ENCODE measurements at regions not wholly inside any gene's neighbourhood (a gene's known extent, or its start where the extent isn't known, plus 50 kb on each side); places are given as distances from the start of the nearest gene placed in this dataset.

DNA sequence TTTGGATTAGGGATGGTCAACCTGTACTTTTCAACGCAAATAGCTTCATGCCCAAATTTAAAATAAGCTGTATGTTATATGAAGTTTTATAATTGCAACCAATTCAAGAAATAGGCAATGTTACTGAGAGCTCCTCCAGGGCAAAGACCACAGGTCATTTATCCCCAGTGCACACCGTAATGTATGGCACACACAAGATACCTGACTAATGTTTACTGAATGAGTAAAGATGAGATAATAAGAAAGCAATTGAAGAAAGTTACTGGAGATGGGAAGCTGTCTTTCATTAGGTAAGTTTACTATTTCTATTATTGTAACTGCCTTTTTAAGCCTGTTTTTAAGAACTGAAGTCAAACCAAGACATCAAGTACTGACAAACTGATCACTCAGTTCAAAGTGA lies 184.5 kb upstream of the VRK2 start:
- no peak for DNase-seq

DNA sequence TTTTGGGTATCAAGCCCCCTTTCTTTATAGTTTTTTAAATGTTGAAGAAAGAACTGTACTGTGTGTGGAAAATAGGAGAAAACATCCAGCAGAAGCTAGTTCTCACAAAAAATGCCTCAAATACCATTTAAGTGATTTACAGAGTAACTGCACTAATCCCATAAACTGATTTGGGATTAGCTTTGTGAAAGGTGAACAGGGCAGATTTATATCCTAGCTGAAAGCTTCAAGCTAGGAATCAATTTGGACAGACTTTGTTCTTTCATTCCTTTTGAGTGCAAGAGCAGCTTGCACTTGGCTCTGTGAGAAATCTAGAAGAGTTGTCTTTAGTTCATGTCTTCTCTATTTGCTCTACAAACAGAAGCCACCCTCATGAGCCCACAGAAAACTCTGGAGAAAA lies 183.9 kb upstream of the VRK2 start:
- no peak for DNase-seq

- no peak for DNase-seq
These were observed 181.7 kb upstream of the VRK2 start for GRCh38 chr2:57864926-57865325.

DNA sequence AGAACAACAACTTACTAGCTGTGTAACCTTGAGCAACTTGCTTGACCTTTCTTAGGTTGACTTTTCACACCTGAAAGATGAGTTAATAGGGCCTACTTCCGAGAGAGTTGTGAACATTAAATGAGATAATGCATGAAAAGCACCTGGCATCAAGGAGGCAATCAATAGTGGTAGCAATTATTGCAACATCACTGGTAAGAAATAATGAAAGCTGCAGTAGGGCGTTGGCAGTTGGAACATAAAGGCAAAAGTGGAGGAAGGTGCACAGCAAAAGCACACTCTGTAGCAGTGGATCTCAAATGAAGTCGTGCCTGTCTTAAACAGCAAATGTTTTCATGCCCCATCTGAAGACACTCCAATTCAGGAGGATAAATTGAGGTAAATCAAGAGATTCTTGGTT lies 178.9 kb upstream of the VRK2 start:
- no peak for DNase-seq

DNA sequence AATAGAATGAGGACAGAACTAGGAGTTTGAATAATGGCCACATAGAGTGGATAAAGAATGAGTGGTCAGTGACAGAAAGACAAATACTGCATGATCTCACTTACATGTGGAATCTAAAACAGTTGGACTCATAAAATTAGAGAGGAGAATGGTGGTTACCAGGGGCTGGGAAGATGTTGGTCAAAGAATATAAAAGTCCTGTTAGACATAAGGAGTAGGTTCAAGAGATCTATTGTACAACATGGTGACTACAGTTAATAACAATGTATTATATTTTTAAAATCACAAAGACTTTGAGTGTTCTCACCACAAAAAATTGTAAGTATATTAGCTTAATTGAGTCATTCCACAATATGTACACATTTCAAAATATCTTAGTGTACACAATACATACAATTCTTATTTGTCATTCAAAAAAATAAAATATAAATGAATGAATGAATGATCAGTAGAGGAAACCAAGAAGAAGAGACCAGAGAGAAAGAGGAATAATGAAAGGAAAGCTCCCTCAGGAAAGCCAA lies 177.9 kb upstream of the VRK2 start:
- DNase-seq: no peak

- no peak for DNase-seq
These were observed 176.8 kb upstream of the VRK2 start for GRCh38 chr2:57869758-57870344.

- DNase-seq: no peak
These were observed 170.3 kb upstream of the VRK2 start for GRCh38 chr2:57876313-57876712.

- DNase-seq: no peak
These were observed 168.8 kb upstream of the VRK2 start for GRCh38 chr2:57877811-57878170.

- DNase-seq: no peak
These were observed 168.3 kb upstream of the VRK2 start for GRCh38 chr2:57878171-57878865.

GRCh38 chr2:57878866-57879210 lies 167.8 kb upstream of the VRK2 start:
- DNase-seq: no peak

DNA sequence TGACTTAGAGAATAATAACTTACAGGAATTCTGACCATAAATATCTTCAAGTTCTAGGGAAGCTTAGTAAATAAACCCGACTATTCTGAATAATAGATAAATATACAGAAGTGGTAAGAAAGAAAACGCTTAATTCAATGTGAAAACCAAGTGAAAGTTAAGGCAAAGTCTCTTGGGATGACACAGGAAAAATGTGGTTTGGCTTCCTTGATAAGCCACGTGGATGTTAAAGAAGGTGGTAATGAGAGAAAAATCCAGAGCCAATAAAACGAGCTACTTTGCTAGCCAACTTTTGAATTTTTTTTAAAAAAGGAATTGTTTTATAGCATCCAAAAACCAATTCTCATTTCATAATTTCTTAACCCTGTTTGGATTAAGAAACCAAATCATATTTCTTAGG lies 166.2 kb upstream of the VRK2 start:
- no peak for DNase-seq

GRCh38 chr2:57880967-57881366 lies 165.6 kb upstream of the VRK2 start:
- DNase-seq: no peak

GRCh38 chr2:57881998-57882888 lies 164.4 kb upstream of the VRK2 start:
- no peak for DNase-seq

- no peak for DNase-seq
These were observed 163.6 kb upstream of the VRK2 start for GRCh38 chr2:57882895-57883515.

GRCh38 chr2:57884281-57884680 lies 162.3 kb upstream of the VRK2 start:
- no peak for DNase-seq

DNA sequence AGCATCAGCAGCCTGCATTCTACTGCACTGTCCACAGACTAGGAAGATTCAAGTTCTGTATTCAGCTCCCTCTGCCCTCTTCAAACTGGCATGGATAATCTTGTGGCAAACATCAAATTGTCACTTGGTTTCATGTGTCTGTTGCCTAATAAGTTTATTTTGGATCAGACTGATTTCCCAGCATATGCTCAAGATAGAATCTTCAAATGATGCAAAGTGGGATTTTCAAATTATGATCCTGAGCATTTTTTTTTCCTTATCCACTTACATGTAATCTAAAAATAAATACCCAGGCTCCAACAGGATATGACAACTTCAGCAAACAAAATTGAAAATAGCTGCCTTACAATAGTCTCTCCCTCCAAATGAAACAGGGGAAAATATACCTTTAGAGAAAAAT lies 160.9 kb upstream of the VRK2 start:
- no peak for DNase-seq

- no peak for DNase-seq
These were observed 160.3 kb upstream of the VRK2 start for GRCh38 chr2:57886161-57886786.

DNA sequence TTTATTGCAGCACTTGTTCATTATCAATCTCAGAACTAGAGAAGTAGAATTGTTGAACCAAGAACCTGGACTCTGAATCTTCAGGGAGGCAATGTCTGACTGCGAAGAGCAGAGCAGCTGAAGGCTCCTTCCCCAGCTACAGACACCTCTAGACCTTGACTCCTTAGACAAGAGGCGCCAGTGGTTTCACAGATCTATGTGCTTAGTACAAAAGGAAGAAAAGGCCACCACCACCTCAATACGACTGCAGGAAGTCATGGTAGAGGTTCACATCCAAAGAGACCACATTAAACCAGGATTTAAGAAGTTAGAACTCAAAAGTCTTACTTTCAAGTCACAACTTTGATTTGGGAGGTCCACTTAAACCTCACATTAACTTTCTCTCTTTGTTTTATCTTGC lies 158.1 kb upstream of the VRK2 start:
- no peak for DNase-seq

DNA sequence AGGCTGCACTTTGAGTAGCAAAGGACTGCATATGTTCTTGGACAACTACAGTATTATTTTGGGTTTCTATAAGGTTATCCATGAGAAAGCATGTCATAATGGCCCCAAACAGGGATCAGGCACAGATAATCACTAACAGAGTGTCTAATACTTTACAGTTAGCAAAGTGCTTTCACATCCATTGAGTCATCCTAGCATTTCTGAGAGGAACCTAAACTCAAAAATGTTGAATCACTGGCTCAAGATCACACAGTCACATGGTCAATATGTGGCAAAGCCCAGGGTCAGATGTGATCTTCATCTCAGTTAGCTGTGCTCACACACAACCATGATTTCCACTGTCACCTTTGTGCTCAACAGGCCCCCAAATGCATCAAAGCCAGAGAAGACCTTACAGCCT lies 156.1 kb upstream of the VRK2 start:
- no peak for DNase-seq

DNA sequence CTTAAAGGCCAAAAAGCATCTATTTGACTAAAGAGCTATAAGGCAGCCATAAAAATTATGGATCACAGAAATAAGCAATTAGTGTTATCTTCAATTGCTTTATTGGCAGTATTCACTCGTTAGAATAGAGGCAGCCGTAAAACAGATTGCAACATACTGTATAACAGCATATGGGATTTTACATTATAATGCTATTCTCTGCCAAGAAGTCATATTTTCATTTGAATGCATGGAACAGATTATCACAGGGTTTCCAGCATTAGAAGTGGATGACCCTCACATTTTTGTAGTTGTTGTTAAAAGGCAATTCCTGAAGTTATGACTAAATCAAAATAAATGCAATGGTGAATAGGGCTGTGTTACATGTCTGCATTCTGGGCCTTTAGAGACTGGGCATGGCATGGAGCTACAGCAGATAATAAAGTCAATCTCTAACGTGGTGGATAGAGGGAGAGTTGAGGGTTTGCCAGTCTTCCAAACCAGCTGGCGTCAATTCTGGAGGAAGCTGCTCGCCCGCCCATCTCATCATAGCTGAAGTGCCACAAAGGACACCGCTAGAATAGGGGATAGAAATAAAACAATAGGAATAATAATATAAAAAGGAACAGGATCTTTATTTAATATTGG lies 155.4 kb upstream of the VRK2 start:
- no peak for DNase-seq

- DNase-seq: no peak
These were observed 153.7 kb upstream of the VRK2 start for GRCh38 chr2:57892920-57893319.

DNA sequence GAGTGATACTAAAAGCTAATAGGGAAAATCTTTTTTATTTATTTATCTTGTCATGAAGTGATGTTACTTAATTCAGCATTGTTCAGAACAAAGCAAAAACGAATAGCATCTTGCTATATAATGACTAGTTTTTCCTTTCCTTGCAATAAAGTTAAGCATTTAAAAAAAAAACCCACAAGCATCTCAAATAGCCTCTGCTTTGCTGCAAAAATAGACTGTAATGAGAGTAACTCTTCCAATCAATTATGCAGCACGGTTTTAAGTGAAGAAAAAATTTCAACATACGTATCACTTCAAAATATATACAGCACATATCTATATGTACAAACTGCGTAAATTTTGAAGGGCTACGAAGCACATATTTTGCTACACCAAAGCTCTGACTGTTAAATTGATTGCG lies 153.3 kb upstream of the VRK2 start:
- no peak for DNase-seq

DNA sequence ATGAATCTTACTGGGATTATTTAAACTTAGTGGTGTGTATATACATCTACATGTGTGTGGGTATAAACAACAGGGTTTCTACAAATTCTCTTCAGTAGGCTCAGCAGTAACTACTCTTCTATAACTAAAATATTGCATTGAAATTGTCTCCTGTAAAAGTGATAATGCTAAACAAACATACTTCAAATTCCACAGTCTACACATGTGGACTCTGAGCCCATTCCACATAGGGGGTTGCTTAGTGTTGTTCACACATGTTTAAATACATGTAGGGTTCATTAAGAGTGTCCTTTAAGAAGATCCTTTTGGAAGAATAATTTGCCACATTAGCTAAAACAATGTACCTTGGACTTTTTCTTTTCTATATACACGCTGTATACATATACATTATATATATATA lies 152.8 kb upstream of the VRK2 start:
- DNase-seq: no peak
